ENCODE measurements at regions not wholly inside any gene's neighbourhood (a gene's known extent, or its start where the extent isn't known, plus 50 kb on each side); places are given as distances from the start of the nearest gene placed in this dataset.

GRCh38 chr2:128562471-128563347, 244.0 kb upstream of the HS6ST1 start:
- no peak for TF ChIP-seq CTCF (IDR thresholded peaks at IDR 0.05; ENCODE audit: low read depth, low read length, missing control alignments)
- no peak for DNase-seq (ENCODE audit: extremely low read depth, low read depth)
- no peak overlapping the region for H3K4me3 ChIP-seq (replicated peaks; ENCODE audit: low read depth, low read length)

- no peak for TF ChIP-seq CTCF (IDR thresholded peaks at IDR 0.05; ENCODE audit: low read depth, low read length, missing control alignments)
- H3K4me3 ChIP-seq (replicated peaks; ENCODE audit: low read depth, low read length), result no peak overlapping the region
- DNase-seq (ENCODE audit: extremely low read depth, low read depth), result peak; percentile 41
These were observed 244.7 kb upstream of the HS6ST1 start for GRCh38 chr2:128563348-128563687.

GRCh38 chr2:128564131-128564530, 245.5 kb upstream of the HS6ST1 start:
- H3K4me3 ChIP-seq (replicated peaks; ENCODE audit: low read depth, low read length), result no peak overlapping the region
- TF ChIP-seq CTCF (IDR thresholded peaks at IDR 0.05; ENCODE audit: low read depth, low read length, missing control alignments), result no peak
- no peak for DNase-seq (ENCODE audit: extremely low read depth, low read depth)

GRCh38 chr2:128564551-128564950, 245.9 kb upstream of the HS6ST1 start:
- DNase-seq (ENCODE audit: extremely low read depth, low read depth), result no peak
- no peak overlapping the region for H3K4me3 ChIP-seq (replicated peaks; ENCODE audit: low read depth, low read length)
- TF ChIP-seq CTCF (IDR thresholded peaks at IDR 0.05; ENCODE audit: low read depth, low read length, missing control alignments), result no peak

- no peak overlapping the region for H3K4me3 ChIP-seq (replicated peaks; ENCODE audit: low read depth, low read length)
- no peak for DNase-seq (ENCODE audit: extremely low read depth, low read depth)
- TF ChIP-seq CTCF (IDR thresholded peaks at IDR 0.05; ENCODE audit: low read depth, low read length, missing control alignments), result no peak
These were observed 246.8 kb upstream of the HS6ST1 start for GRCh38 chr2:128565441-128565840.

GRCh38 chr2:128566671-128567070, 248.0 kb upstream of the HS6ST1 start:
- DNase-seq (ENCODE audit: extremely low read depth, low read depth), result no peak
- no peak overlapping the region for H3K4me3 ChIP-seq (replicated peaks; ENCODE audit: low read depth, low read length)
- no peak for TF ChIP-seq CTCF (IDR thresholded peaks at IDR 0.05; ENCODE audit: low read depth, low read length, missing control alignments)

GRCh38 chr2:128568106-128568505, 249.4 kb upstream of the HS6ST1 start:
- DNase-seq (ENCODE audit: extremely low read depth, low read depth), result no peak
- TF ChIP-seq CTCF (IDR thresholded peaks at IDR 0.05; ENCODE audit: low read depth, low read length, missing control alignments), result no peak
- no peak overlapping the region for H3K4me3 ChIP-seq (replicated peaks; ENCODE audit: low read depth, low read length)
